ENCODE measurements at regions not wholly inside any gene's neighbourhood (a gene's known extent, or its start where the extent isn't known, plus 50 kb on each side); places are given as distances from the start of the nearest gene placed in this dataset.
A peak's percentile ranks its signal among the peaks of the same experiment; 100 is the strongest.

DNA sequence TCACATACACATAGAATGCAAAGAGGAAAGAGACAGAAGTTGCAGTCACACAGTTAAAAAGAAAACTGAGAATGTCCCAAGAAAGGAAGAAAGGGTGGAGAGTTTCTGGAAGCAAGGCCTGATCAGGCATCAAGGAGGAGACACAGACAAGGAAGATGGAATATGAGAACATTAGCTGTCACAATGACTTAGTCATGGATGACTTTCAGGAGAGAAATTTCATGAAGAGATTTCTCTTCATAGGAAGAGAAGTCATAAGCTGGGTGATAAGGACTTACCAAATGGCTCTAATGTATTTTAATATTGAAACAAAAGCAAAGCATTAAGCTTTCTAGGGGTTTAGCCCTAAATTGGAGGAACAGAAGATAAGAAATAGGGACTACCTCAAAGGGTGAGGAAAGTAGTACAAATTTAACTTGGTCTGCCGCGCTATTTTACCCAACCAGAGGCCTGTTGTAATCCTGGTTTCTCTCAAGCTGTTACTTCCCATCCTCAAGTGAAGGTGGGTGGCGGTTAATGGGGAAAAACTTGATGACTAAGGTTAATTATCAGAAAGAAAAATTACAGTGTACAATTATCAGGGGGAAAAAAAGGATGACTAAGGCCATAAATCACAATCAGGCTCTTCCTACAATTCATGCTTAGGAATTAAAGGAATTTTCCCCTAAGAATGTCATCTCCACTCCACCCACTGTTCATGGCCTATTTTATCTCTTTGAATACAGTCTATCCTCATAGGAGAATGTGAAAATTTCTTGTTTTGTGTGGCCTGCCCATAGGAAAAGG is 93.9 kb upstream of the ADGRL2 start:
- peak overlapping the region; percentile 65 for H3K9ac ChIP-seq (ENCODE audit: low read length)
- no peaks in the 10 kb centered on the region for H3K79me1 ChIP-seq (replicated peaks; ENCODE audit: low read length, poor library complexity, severe bottlenecking)
- peak; percentile 56 for DNase-seq
- H3K23ac ChIP-seq (ENCODE audit: low read length in 2 of 2), result no peak overlapping the region
- no peak overlapping the region for H3K4me2 ChIP-seq (ENCODE audit: low read length, poor library complexity, severe bottlenecking)
- H4K91ac ChIP-seq (ENCODE audit: low read length), result no peak overlapping the region
- H3K18ac ChIP-seq (ENCODE audit: low read depth in 1 of 2, low read length in 2 of 2), result peak overlapping the region in 1 of 2 experiments; percentile 82
- H2AK5ac ChIP-seq (ENCODE audit: low read length, severe bottlenecking), result no peak overlapping the region
- H3K27ac ChIP-seq (ENCODE audit: low read length, poor library complexity, severe bottlenecking), result peak overlapping the region; percentile 33
- no peaks in the 10 kb centered on the region for H3K9me3 ChIP-seq (ENCODE audit: control insufficient read depth, low read length)
- H3K14ac ChIP-seq (ENCODE audit: low read length in 2 of 2), result no peak overlapping the region
- peak overlapping the region; percentile 15 for H2BK120ac ChIP-seq (ENCODE audit: low read depth, low read length)
- no peak overlapping the region for H4K8ac ChIP-seq (ENCODE audit: low read length)
- no peak overlapping the region for H2BK12ac ChIP-seq (ENCODE audit: low read length in 2 of 2)
- no peak overlapping the region for H3K4ac ChIP-seq (ENCODE audit: low read depth in 1 of 2, low read length in 2 of 2)
- H3K27me3 ChIP-seq (ENCODE audit: control insufficient read depth in 1 of 2, insufficient read depth in 1 of 2, low read length in 2 of 2), result no peaks in the 10 kb centered on the region
- no peak overlapping the region for H2AFZ ChIP-seq (ENCODE audit: low read depth, low read length)
- H3K36me3 ChIP-seq (ENCODE audit: control insufficient read depth in 1 of 2, insufficient read depth in 2 of 2, low read depth in 1 of 2, low read length in 2 of 2), result no peaks in the 10 kb centered on the region
- no peak overlapping the region for H2BK15ac ChIP-seq (ENCODE audit: low read depth, poor library complexity, severe bottlenecking)
- no peak overlapping the region for H2BK5ac ChIP-seq (ENCODE audit: low read depth, low read length, poor library complexity, severe bottlenecking)
- H3K4me1 ChIP-seq (ENCODE audit: control insufficient read depth, insufficient read depth, low read depth, low read length), result peaks cover 2% of the 10 kb centered on the region
- H3K4me3 ChIP-seq (ENCODE audit: insufficient read depth in 1 of 2, low read depth in 1 of 2, low read length in 2 of 2), result peak overlapping the region in 1 of 2 experiments; percentile 20
- WGBS, result 22% methylated on average over 2 of the region's 3 CpGs

DNA sequence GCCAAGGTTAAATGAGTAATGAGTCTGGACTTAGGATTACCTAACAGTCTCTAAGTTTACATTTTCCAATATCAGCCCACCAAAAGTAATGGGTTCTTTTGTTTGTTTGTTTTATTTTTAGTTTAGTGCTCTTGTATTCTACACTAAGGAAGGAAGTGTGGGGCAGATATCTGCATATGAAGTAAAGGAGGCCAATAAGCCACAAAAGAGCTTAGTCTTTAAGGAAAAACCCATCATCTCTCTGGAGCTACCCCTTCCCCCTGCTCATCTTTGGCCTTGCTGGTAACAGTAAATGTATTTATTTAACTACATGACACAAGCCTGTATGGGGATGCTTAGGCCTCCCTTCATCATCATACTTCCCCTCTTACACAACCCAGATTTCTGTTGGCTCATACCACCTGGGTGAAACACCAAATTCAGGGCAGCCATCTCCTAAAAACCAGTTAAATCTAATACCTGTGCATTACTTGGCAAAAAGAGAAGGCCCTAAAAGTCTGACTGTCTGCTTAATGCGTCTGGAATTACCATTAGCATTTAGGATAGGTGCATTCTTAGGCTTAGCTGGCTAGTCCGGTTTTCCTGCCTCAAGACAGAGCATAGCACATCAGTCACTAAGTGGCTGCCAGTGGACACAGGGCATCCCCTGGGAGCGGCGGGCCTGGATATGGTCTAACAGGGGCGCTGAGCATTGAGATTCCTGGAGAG is 96.8 kb upstream of the ADGRL2 start:
- DNase-seq, result peak; percentile 83
- Histone ChIP-seq H2BK5ac (ENCODE audit: low read depth, low read length, poor library complexity, severe bottlenecking) (peak overlapping the region; percentile 57), H2BK12ac (ENCODE audit: low read length in 2 of 2) (peak overlapping the region; percentile 80 to 84), H3K9me3 (ENCODE audit: control insufficient read depth, low read length) (no peaks in the 10 kb centered on the region), H3K36me3 (ENCODE audit: control insufficient read depth in 1 of 2, insufficient read depth in 2 of 2, low read depth in 1 of 2, low read length in 2 of 2) (no peaks in the 10 kb centered on the region), H3K14ac (ENCODE audit: low read length in 2 of 2) (peak overlapping the region in 1 of 2 experiments; percentile 86), H3K4me1 (ENCODE audit: control insufficient read depth, insufficient read depth, low read depth, low read length) (peaks cover 2% of the 10 kb centered on the region), H2AK5ac (ENCODE audit: low read length, severe bottlenecking) (peak overlapping the region; percentile 23), H4K8ac (ENCODE audit: low read length) (peak overlapping the region; percentile 91), H3K4me3 (ENCODE audit: insufficient read depth in 1 of 2, low read depth in 1 of 2, low read length in 2 of 2) (peak overlapping the region in 1 of 2 experiments; percentile 46), H3K27me3 (ENCODE audit: control insufficient read depth in 1 of 2, insufficient read depth in 1 of 2, low read length in 2 of 2) (no peaks in the 10 kb centered on the region), H3K18ac (ENCODE audit: low read depth in 1 of 2, low read length in 2 of 2) (peak overlapping the region; percentile 93 to 96), H2AFZ (ENCODE audit: low read depth, low read length) (no peak overlapping the region), H3K79me1 (replicated peaks; ENCODE audit: low read length, poor library complexity, severe bottlenecking) (no peaks in the 10 kb centered on the region), H3K27ac (ENCODE audit: low read length, poor library complexity, severe bottlenecking) (peak overlapping the region; percentile 86), H3K9ac (ENCODE audit: low read length) (peak overlapping the region; percentile 65), H2BK15ac (ENCODE audit: low read depth, poor library complexity, severe bottlenecking) (no peak overlapping the region), H3K4ac (ENCODE audit: low read depth in 1 of 2, low read length in 2 of 2) (peak overlapping the region; percentile 87 to 98), H4K91ac (ENCODE audit: low read length) (peak overlapping the region; percentile 93), H3K4me2 (ENCODE audit: low read length, poor library complexity, severe bottlenecking) (peak overlapping the region; percentile 16), H2BK120ac (ENCODE audit: low read depth, low read length) (peak overlapping the region; percentile 94), H3K23ac (ENCODE audit: low read length in 2 of 2) (no peak overlapping the region)
- 34% methylated on average over 4 of the region's 5 CpGs for WGBS

DNA sequence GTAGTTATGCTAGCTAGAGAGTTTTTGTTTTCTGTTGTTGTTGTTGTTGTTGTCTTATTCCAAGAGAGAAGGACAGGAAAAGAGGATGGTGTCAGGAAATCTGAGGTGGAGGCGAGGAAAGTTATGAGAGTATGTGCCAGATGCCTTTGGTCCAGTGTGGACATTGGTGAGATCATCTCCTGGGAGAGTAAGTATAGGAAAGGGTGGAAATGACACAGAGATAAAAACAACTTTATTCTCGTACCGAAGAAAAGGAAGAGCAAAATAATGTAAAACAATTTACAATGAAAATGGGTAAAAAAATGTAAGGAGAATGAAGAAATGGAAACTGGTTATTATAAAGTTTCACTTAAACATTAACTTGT is 97.4 kb upstream of the ADGRL2 start:
- Histone ChIP-seq H3K4me3 (ENCODE audit: insufficient read depth in 1 of 2, low read depth in 1 of 2, low read length in 2 of 2) (peak overlapping the region in 1 of 2 experiments; percentile 46), H3K79me1 (replicated peaks; ENCODE audit: low read length, poor library complexity, severe bottlenecking) (no peaks in the 10 kb centered on the region), H3K4me2 (ENCODE audit: low read length, poor library complexity, severe bottlenecking) (peak overlapping the region; percentile 53), H2AFZ (ENCODE audit: low read depth, low read length) (no peak overlapping the region), H3K14ac (ENCODE audit: low read length in 2 of 2) (no peak overlapping the region), H3K27ac (ENCODE audit: low read length, poor library complexity, severe bottlenecking) (peak overlapping the region; percentile 95), H4K91ac (ENCODE audit: low read length) (no peak overlapping the region), H2BK120ac (ENCODE audit: low read depth, low read length) (peak overlapping the region; percentile 49), H3K9me3 (ENCODE audit: control insufficient read depth, low read length) (no peaks in the 10 kb centered on the region), H3K36me3 (ENCODE audit: control insufficient read depth in 1 of 2, insufficient read depth in 2 of 2, low read depth in 1 of 2, low read length in 2 of 2) (no peaks in the 10 kb centered on the region), H2BK12ac (ENCODE audit: low read length in 2 of 2) (no peak overlapping the region), H3K4ac (ENCODE audit: low read depth in 1 of 2, low read length in 2 of 2) (peak overlapping the region; percentile 64 to 75), H2AK5ac (ENCODE audit: low read length, severe bottlenecking) (no peak overlapping the region), H3K18ac (ENCODE audit: low read depth in 1 of 2, low read length in 2 of 2) (peak overlapping the region; percentile 70 to 89), H3K4me1 (ENCODE audit: control insufficient read depth, insufficient read depth, low read depth, low read length) (peaks cover 2% of the 10 kb centered on the region), H2BK5ac (ENCODE audit: low read depth, low read length, poor library complexity, severe bottlenecking) (no peak overlapping the region), H4K8ac (ENCODE audit: low read length) (no peak overlapping the region), H3K27me3 (ENCODE audit: control insufficient read depth in 1 of 2, insufficient read depth in 1 of 2, low read length in 2 of 2) (no peaks in the 10 kb centered on the region), H3K9ac (ENCODE audit: low read length) (peak overlapping the region; percentile 65), H2BK15ac (ENCODE audit: low read depth, poor library complexity, severe bottlenecking) (no peak overlapping the region), H3K23ac (ENCODE audit: low read length in 2 of 2) (no peak overlapping the region)
- peak; percentile 86 for DNase-seq
- 0% methylated on average over 1 of the region's 3 CpGs for WGBS

DNA sequence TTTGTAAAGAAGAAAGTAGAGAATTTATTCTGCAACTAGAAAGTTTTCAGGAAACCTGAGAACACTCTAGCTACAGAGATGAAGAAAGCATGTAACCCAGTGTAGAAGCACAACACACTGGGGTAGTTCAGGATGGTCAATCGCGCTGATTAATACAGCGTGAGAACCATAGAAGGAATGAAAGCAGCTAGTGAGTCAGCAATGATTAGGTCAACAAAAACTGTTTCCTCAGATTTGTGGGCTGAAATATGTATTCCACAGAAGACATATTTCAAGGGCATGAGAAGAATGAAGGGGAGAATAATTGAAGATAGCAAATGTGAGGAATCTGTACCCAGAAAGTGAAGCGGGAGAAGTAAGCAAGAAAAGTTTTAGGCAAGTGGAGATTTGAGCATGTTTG is 97.8 kb upstream of the ADGRL2 start:
- H3K4me1 ChIP-seq (ENCODE audit: control insufficient read depth, insufficient read depth, low read depth, low read length), result peaks cover 2% of the 10 kb centered on the region
- peak overlapping the region; percentile 53 for H3K4me2 ChIP-seq (ENCODE audit: low read length, poor library complexity, severe bottlenecking)
- H4K91ac ChIP-seq (ENCODE audit: low read length), result no peak overlapping the region
- H2AFZ ChIP-seq (ENCODE audit: low read depth, low read length), result no peak overlapping the region
- H3K4me3 ChIP-seq (ENCODE audit: insufficient read depth in 1 of 2, low read depth in 1 of 2, low read length in 2 of 2), result peak overlapping the region in 1 of 2 experiments; percentile 46
- H3K79me1 ChIP-seq (replicated peaks; ENCODE audit: low read length, poor library complexity, severe bottlenecking), result no peaks in the 10 kb centered on the region
- H2BK12ac ChIP-seq (ENCODE audit: low read length in 2 of 2), result peak overlapping the region in 1 of 2 experiments; percentile 54
- H3K27me3 ChIP-seq (ENCODE audit: control insufficient read depth in 1 of 2, insufficient read depth in 1 of 2, low read length in 2 of 2), result no peaks in the 10 kb centered on the region
- no peaks in the 10 kb centered on the region for H3K9me3 ChIP-seq (ENCODE audit: control insufficient read depth, low read length)
- no peak overlapping the region for H2BK15ac ChIP-seq (ENCODE audit: low read depth, poor library complexity, severe bottlenecking)
- H3K4ac ChIP-seq (ENCODE audit: low read depth in 1 of 2, low read length in 2 of 2), result peak overlapping the region; percentile 64 to 75
- H3K36me3 ChIP-seq (ENCODE audit: control insufficient read depth in 1 of 2, insufficient read depth in 2 of 2, low read depth in 1 of 2, low read length in 2 of 2), result no peaks in the 10 kb centered on the region
- no peak overlapping the region for H2AK5ac ChIP-seq (ENCODE audit: low read length, severe bottlenecking)
- no peak overlapping the region for H3K14ac ChIP-seq (ENCODE audit: low read length in 2 of 2)
- no peak overlapping the region for H3K23ac ChIP-seq (ENCODE audit: low read length in 2 of 2)
- H3K9ac ChIP-seq (ENCODE audit: low read length), result peak overlapping the region; percentile 65
- no peak overlapping the region for H2BK5ac ChIP-seq (ENCODE audit: low read depth, low read length, poor library complexity, severe bottlenecking)
- peak overlapping the region; percentile 49 for H2BK120ac ChIP-seq (ENCODE audit: low read depth, low read length)
- peak overlapping the region; percentile 95 for H3K27ac ChIP-seq (ENCODE audit: low read length, poor library complexity, severe bottlenecking)
- DNase-seq, result peak; percentile 93
- 16% methylated on average over 4 of the region's 4 CpGs for WGBS
- no peak overlapping the region for H4K8ac ChIP-seq (ENCODE audit: low read length)
- H3K18ac ChIP-seq (ENCODE audit: low read depth in 1 of 2, low read length in 2 of 2), result peak overlapping the region; percentile 70 to 89

Data from mesenchymal stem cell (in vitro differentiated cells and primary cell).